ENCODE measurements at regions not wholly inside any gene's neighbourhood (a gene's known extent, or its start where the extent isn't known, plus 50 kb on each side); places are given as distances from the start of the nearest gene placed in this dataset.

GRCh38 chr6:51016489-51016888, 197.8 kb downstream of the TFAP2B start:
- Histone ChIP-seq H3K4me1 (ENCODE audit: control insufficient read depth, low read depth, low read length) (no peaks in the 10 kb centered on the region), H2BK120ac (ENCODE audit: low read depth, low read length) (no peak overlapping the region), H4K5ac (ENCODE audit: low read length) (no peak overlapping the region), H2BK15ac (replicated peaks; ENCODE audit: low read depth) (no peak overlapping the region), H3K79me1 (ENCODE audit: low read length) (no peaks in the 10 kb centered on the region), H3K9ac (ENCODE audit: low read length) (no peak overlapping the region), H3K18ac (ENCODE audit: low read length) (no peak overlapping the region), H2AK5ac (ENCODE audit: low read length) (no peak overlapping the region), H2BK5ac (ENCODE audit: low read length) (no peak overlapping the region), H3K36me3 (ENCODE audit: control insufficient read depth, insufficient read depth, low read length) (no peaks in the 10 kb centered on the region), H3K79me2 (ENCODE audit: control insufficient read depth, insufficient read depth, low read length) (no peaks in the 10 kb centered on the region), H4K8ac (ENCODE audit: low read depth, low read length) (no peak overlapping the region), H3K23ac (ENCODE audit: low read length) (no peak overlapping the region), H3K4me2 (ENCODE audit: low read length) (no peak overlapping the region), H3K4ac (ENCODE audit: low read depth, low read length) (no peak overlapping the region), H3K56ac (ENCODE audit: low read length) (no peak overlapping the region), H3K27ac (ENCODE audit: low read depth, low read length) (no peak overlapping the region), H3K27me3 (ENCODE audit: insufficient read depth, low read length, poor library complexity) (no peaks in the 10 kb centered on the region), H3K4me3 (ENCODE audit: low read length) (no peak overlapping the region)
- DNase-seq, result no peak
- no CpG with 5 or more reads among the region's 1 CpG for WGBS (ENCODE audit: extremely low coverage, insufficient coverage, low lambda C conversion rate)

DNA sequence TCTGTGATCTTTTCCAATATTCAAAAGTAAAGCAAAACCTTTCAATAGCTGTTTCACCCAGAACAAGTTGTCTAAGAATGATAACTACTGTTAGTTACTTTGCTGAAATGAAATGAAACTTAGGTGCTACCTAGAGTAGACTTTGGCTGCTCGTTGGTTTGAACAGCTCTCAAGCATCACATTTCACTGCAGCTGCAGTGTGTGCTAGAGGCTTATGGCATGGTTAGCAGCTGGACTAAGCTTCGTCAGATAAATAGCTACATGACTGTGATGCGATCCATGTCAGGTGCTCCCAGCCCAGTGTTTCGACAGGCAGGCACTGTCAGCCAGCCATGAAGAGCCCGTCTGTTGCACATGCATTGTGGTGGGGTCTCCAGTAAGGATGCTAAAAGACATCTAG, 201.1 kb downstream of the TFAP2B start:
- no CpG with 5 or more reads among the region's 5 CpGs for WGBS (ENCODE audit: extremely low coverage, insufficient coverage, low lambda C conversion rate)
- no peak overlapping the region for H4K8ac ChIP-seq (ENCODE audit: low read depth, low read length)
- no peaks in the 10 kb centered on the region for H3K79me1 ChIP-seq (ENCODE audit: low read length)
- no peak overlapping the region for H2BK120ac ChIP-seq (ENCODE audit: low read depth, low read length)
- H2BK5ac ChIP-seq (ENCODE audit: low read length), result no peak overlapping the region
- H2BK15ac ChIP-seq (replicated peaks; ENCODE audit: low read depth), result no peak overlapping the region
- no peak for DNase-seq
- H2AK5ac ChIP-seq (ENCODE audit: low read length), result no peak overlapping the region
- H3K56ac ChIP-seq (ENCODE audit: low read length), result no peak overlapping the region
- no peak overlapping the region for H4K5ac ChIP-seq (ENCODE audit: low read length)
- no peaks in the 10 kb centered on the region for H3K36me3 ChIP-seq (ENCODE audit: control insufficient read depth, insufficient read depth, low read length)
- no peak overlapping the region for H3K4me3 ChIP-seq (ENCODE audit: low read length)
- H3K18ac ChIP-seq (ENCODE audit: low read length), result no peak overlapping the region
- no peak overlapping the region for H3K9ac ChIP-seq (ENCODE audit: low read length)
- H3K23ac ChIP-seq (ENCODE audit: low read length), result no peak overlapping the region
- no peaks in the 10 kb centered on the region for H3K27me3 ChIP-seq (ENCODE audit: insufficient read depth, low read length, poor library complexity)
- no peak overlapping the region for H3K4ac ChIP-seq (ENCODE audit: low read depth, low read length)
- no peaks in the 10 kb centered on the region for H3K4me1 ChIP-seq (ENCODE audit: control insufficient read depth, low read depth, low read length)
- H3K79me2 ChIP-seq (ENCODE audit: control insufficient read depth, insufficient read depth, low read length), result no peaks in the 10 kb centered on the region
- H3K4me2 ChIP-seq (ENCODE audit: low read length), result no peak overlapping the region
- H3K27ac ChIP-seq (ENCODE audit: low read depth, low read length), result no peak overlapping the region

DNA sequence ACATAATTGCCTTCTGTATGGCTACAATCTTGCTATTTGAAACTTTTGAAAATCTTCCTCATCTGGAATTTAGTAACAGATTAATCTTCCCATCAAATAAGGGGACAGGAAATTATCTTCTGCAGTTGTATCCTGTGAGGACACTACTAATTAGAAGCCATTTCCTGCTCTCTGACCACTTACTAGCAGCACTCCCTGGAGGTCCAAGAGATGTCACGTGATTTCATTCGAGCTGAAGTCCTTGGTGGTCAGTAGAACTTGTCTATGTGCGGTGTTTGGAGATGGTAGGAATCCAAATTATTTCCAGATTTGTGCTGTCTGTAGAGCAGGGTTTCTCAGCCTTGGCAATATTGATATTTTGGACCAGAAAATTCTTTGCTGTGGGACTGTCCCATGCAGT, 202.5 kb downstream of the TFAP2B start:
- Histone ChIP-seq H3K56ac (ENCODE audit: low read length) (no peak overlapping the region), H3K36me3 (ENCODE audit: control insufficient read depth, insufficient read depth, low read length) (no peaks in the 10 kb centered on the region), H4K5ac (ENCODE audit: low read length) (no peak overlapping the region), H2BK120ac (ENCODE audit: low read depth, low read length) (no peak overlapping the region), H4K8ac (ENCODE audit: low read depth, low read length) (no peak overlapping the region), H2BK5ac (ENCODE audit: low read length) (no peak overlapping the region), H3K79me1 (ENCODE audit: low read length) (no peaks in the 10 kb centered on the region), H2BK15ac (replicated peaks; ENCODE audit: low read depth) (no peak overlapping the region), H3K9ac (ENCODE audit: low read length) (no peak overlapping the region), H3K27ac (ENCODE audit: low read depth, low read length) (no peak overlapping the region), H3K4ac (ENCODE audit: low read depth, low read length) (no peak overlapping the region), H3K4me1 (ENCODE audit: control insufficient read depth, low read depth, low read length) (no peaks in the 10 kb centered on the region), H3K18ac (ENCODE audit: low read length) (no peak overlapping the region), H2AK5ac (ENCODE audit: low read length) (no peak overlapping the region), H3K27me3 (ENCODE audit: insufficient read depth, low read length, poor library complexity) (no peaks in the 10 kb centered on the region), H3K23ac (ENCODE audit: low read length) (no peak overlapping the region), H3K4me2 (ENCODE audit: low read length) (no peak overlapping the region), H3K79me2 (ENCODE audit: control insufficient read depth, insufficient read depth, low read length) (no peaks in the 10 kb centered on the region), H3K4me3 (ENCODE audit: low read length) (no peak overlapping the region)
- DNase-seq, result no peak
- WGBS (ENCODE audit: extremely low coverage, insufficient coverage, low lambda C conversion rate), result no CpG with 5 or more reads among the region's 3 CpGs

DNA sequence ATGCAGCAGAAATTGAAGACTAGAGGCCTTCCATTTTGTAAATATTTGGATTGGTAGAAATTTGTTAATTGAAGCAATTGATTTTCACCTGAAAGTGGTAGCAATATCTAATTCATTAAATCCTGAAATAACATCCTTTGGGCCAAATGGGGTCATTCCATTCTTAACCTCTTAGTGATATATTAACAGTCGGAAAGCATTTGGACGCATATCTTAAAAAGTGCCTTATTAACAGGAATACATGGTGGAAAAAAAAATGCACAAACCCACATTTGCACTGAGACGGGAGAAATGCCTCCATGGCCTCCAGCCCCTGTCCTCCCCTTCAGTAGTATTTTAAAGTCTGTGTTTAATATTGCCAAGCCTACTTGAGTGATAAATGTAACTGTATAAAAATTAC, 205.5 kb downstream of the TFAP2B start:
- Histone ChIP-seq H3K18ac (ENCODE audit: low read length) (no peak overlapping the region), H3K23ac (ENCODE audit: low read length) (no peak overlapping the region), H3K4ac (ENCODE audit: low read depth, low read length) (no peak overlapping the region), H3K9ac (ENCODE audit: low read length) (no peak overlapping the region), H2AK5ac (ENCODE audit: low read length) (no peak overlapping the region), H4K5ac (ENCODE audit: low read length) (no peak overlapping the region), H3K27ac (ENCODE audit: low read depth, low read length) (no peak overlapping the region), H3K56ac (ENCODE audit: low read length) (no peak overlapping the region), H3K79me1 (ENCODE audit: low read length) (no peaks in the 10 kb centered on the region), H2BK5ac (ENCODE audit: low read length) (no peak overlapping the region), H3K4me3 (ENCODE audit: low read length) (no peak overlapping the region), H3K4me2 (ENCODE audit: low read length) (no peak overlapping the region), H3K27me3 (ENCODE audit: insufficient read depth, low read length, poor library complexity) (no peaks in the 10 kb centered on the region), H2BK15ac (replicated peaks; ENCODE audit: low read depth) (no peak overlapping the region), H3K36me3 (ENCODE audit: control insufficient read depth, insufficient read depth, low read length) (no peaks in the 10 kb centered on the region), H3K79me2 (ENCODE audit: control insufficient read depth, insufficient read depth, low read length) (no peaks in the 10 kb centered on the region), H2BK120ac (ENCODE audit: low read depth, low read length) (no peak overlapping the region), H4K8ac (ENCODE audit: low read depth, low read length) (no peak overlapping the region), H3K4me1 (ENCODE audit: control insufficient read depth, low read depth, low read length) (no peaks in the 10 kb centered on the region)
- DNase-seq, result no peak
- no CpG with 5 or more reads among the region's 3 CpGs for WGBS (ENCODE audit: extremely low coverage, insufficient coverage, low lambda C conversion rate)

- Histone ChIP-seq H3K56ac (ENCODE audit: low read length) (no peak overlapping the region), H3K27me3 (ENCODE audit: insufficient read depth, low read length, poor library complexity) (no peaks in the 10 kb centered on the region), H3K36me3 (ENCODE audit: control insufficient read depth, insufficient read depth, low read length) (no peaks in the 10 kb centered on the region), H3K4me2 (ENCODE audit: low read length) (no peak overlapping the region), H4K5ac (ENCODE audit: low read length) (no peak overlapping the region), H3K79me2 (ENCODE audit: control insufficient read depth, insufficient read depth, low read length) (no peaks in the 10 kb centered on the region), H3K18ac (ENCODE audit: low read length) (no peak overlapping the region), H2AK5ac (ENCODE audit: low read length) (no peak overlapping the region), H3K79me1 (ENCODE audit: low read length) (no peaks in the 10 kb centered on the region), H2BK5ac (ENCODE audit: low read length) (no peak overlapping the region), H3K23ac (ENCODE audit: low read length) (no peak overlapping the region), H4K8ac (ENCODE audit: low read depth, low read length) (no peak overlapping the region), H3K4ac (ENCODE audit: low read depth, low read length) (no peak overlapping the region), H2BK120ac (ENCODE audit: low read depth, low read length) (no peak overlapping the region), H3K9ac (ENCODE audit: low read length) (no peak overlapping the region), H3K4me1 (ENCODE audit: control insufficient read depth, low read depth, low read length) (no peaks in the 10 kb centered on the region), H2BK15ac (replicated peaks; ENCODE audit: low read depth) (no peak overlapping the region), H3K4me3 (ENCODE audit: low read length) (no peak overlapping the region), H3K27ac (ENCODE audit: low read depth, low read length) (no peak overlapping the region)
- WGBS (ENCODE audit: extremely low coverage, insufficient coverage, low lambda C conversion rate), result no CpG with 5 or more reads among the region's 18 CpGs
- peak; percentile 30 for DNase-seq
Measured at GRCh38 chr6:51025082-51025777, 206.6 kb downstream of the TFAP2B start.

Measured in mesendoderm (in vitro differentiated cells).